GM21576 (cell line): ENCODE measurements at regions not wholly inside any gene's neighbourhood (a gene's known extent, or its start where the extent isn't known, plus 50 kb on each side); places are given as distances from the start of the nearest gene placed in this dataset.
"Not testable (repeated sequence)": the region's sequence is repeated elsewhere in the genome, so short reads cannot be mapped to it uniquely, and the experiment has no call there.

ENCODE experiments used
- ATAC-seq: cut with Tn5 transposase; IDR thresholded peaks from one replicate; pipeline ENCODE4 v1.9.1; 2021; ENCODE audit warnings: mild to moderate bottlenecking, moderate library complexity; ENCODE audit not compliant: unreplicated experiment

DNA sequence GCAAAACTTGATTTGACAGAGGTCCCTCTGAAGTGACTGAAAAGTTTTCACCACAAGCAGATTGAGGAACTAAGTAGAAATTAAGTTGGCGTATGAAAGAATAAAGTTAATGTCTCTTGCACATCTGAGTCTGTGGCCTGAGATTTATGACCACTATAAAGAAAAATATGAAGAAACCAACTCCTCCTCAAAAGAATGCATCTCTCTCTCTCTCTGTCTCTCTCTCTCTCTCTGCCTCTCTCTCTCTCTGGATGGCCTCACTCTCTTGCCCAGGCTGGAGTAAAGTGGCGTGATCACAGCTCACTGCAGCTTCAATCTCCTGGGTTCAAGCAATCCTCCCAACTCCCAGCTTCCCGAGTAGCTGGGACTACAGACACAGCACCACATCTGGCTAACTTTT, 55.2 kb downstream of the RPL22L1 start:
- ATAC-seq: no peak

DNA sequence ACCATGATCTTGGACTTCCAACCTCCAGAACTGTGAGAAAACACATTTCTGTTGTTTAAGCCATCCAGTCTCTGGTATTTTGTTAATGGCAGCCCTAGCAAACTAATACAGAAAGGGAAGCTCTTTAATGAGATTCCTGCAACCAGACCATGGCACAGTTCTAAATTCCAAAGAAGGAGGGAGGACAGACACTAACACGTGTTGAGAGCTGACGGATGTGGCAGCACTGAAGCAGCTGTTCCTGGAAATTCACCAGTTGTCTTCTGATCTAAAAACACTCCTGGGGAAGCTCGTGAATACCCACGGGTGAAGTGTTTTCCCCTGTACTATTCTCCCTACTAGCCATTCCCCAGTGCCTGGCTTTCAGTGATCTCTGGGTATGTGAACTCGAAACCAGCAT, 56.7 kb downstream of the RPL22L1 start:
- ATAC-seq: no peak

DNA sequence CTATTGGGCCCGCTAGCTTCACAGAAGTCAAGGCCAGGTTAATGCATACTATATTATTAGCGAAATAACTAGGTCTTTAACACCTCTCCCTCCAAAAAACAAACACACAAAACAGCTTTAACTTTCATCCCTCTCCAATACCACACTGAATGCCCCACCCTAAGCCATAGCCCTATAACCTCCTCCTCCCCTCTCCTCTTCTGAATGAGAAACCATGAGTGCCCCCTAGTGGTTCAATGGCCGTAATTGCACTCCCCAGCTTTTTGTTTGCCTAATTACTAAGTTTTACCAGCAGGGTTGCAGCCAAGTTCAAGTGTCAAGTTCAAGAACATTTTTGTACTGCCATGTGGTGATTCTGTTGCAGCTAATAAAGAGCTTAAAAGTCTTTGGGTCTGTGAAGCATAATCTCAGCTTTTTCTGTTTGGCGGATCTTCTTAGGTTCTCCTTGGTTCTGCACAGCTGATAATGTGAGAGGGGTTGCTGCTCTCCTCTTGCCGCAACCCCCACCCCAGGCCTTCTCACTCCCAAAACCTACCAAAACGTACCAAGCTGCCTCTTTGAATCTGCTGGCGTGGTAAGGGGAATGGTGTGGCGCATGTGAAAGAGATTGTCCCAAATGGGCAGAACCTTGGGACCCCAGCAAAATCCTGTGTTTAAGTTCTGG, 57.9 kb downstream of the RPL22L1 start:
- peak; percentile 76 for ATAC-seq

DNA sequence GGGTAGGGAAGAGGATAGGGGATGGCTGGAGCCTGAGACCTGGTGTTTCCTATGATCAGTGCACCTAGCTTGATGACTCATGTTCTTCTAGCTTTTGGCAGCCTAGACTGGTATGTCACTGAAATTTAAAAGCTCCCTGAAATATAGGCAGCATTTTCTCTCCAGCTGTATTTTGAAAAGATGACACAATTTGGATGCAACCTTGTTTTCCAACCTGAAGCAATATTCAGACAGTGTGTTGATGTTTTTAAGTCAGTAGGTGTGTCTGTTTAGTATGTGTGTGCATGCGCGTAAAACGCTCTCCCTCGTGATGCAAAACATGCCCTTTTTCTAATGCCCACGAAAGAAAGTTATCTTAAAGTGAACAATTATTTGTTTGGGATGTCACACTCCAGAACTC, 58.5 kb downstream of the RPL22L1 start:
- ATAC-seq: no peak

DNA sequence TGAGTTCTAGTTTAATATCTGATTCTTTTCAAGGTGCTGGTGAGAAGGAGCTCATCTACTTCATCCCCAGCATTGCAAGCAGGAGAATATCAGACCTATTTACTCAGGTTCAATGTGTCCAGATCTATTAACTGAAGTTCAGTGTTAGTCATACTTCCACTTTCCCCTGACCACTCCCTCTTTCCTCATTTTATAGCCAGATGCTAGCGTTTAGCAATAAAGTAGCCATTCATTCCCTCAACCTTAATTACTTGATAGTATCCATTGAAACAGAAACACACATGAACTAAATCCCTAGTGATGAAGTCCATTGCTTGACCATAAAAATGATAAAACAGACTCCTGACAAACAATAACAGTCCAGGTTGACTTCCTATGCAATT, 60.0 kb downstream of the RPL22L1 start:
- no peak for ATAC-seq

DNA sequence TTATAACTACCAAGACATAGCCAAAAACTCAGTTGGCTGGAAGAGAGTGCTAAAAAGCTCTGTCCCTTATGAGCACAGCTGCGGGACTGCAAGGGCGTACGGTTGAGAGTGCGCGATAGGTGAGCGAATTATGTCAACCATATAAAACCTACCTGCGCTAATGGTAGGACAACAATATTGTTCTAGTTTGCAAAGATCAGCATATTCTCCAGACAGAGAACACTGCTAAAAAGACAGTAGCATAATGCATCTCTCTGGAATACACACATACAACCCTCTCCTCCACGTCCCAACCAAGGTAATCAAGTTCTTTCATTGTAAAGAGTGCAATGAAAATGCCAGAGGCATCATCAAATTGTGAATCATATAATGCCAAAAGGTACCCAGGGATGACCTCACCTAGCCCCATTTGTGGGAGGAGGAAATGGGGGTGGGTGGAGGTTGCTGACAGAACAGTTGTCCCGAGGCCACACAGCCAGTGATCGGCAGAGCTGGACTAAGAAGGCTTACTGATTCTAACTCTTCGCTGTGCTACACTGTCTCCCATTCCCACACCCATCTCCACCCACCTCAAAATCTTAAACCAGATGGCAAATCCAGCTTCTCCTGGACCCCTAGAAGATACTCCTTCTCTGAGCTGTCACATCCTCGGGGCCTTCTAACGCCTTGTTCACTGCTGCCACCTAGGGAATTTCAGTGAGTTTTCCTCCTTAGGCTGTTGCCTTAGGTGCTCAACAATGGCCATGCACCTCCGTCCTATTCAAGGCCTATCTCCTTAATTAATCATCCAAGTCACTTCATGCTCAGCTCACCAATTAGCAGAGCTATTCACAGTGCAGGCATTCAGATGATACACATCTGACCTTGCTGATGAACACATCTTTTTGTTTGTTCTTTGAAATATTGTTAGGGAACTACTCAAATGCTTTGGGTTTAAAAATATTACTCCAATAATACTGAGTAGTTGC, 60.7 kb downstream of the RPL22L1 start:
- no peak for ATAC-seq

DNA sequence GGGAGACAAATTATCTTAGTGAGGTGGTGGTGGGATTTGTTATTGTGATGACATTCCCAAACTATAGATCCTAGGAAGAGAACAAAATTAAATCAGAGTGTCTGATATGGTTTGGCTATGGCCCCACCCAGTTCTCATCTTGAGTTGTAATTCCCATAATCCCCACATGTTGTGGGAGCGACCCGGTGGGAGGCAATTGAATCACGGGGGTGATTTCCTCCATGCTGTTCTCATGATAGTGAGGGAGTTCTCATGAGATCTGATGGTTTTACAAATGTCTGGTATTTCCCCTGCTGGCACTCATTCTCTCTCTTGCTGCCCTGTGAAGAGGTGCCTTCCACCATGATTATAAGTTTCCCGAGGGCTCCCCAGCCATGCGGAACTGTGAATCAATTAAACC, 62.0 kb downstream of the RPL22L1 start:
- ATAC-seq: no peak

DNA sequence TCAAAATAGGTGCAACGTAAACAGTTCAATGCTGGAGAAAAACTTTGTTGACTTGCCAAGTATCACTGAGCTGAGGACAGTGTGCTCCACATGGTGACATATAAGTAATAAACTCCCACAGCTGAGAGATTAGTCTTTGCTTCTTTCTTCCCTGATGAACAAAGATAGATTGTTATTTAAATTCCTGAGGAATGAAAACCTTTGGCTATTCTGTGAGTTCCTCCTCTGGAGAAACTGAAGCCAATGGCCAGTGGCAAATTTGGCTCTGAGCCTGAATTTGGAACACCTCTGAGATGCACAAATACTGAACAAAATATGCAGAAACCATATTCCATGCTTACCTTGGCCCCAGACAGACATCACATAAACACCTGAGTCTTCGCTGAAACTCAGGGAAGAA, 63.3 kb downstream of the RPL22L1 start:
- ATAC-seq: no peak

DNA sequence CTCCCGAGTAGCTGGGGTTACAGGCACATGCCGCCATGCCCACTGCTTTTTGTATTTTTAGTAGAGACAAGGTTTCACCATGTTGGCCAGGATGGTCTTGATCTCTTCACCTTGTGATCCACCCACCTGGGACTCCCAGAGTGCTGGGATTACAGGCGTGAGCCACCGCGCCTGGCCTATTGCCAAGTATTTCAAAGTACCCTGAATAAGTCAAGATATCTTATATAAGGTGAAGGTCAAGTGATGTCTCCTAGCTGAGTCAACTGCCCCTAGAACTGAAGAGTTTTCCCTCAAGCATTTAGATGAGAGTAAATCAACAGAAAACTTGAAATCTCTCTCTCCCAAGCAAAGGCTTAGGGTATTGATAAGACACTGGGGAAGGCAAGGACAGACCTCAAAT, 63.9 kb downstream of the RPL22L1 start:
- no peak for ATAC-seq

DNA sequence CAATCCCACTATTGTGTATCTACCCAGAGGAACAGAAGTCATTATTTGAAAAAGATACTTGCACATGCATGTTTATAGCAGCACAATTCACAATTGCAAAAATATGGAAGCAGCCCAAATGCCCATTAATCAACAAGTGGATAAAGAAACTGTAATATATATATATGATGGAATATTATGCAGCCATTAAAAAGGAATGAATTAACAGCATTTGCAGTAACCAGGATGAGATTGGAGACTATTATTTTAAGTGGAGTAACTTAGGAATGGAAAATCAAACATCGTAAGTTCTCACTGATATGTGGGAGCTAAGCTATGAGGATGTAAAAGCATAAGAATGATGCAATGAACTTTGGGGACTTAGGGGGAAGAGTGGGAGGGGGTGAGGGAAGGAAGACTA, 64.7 kb downstream of the RPL22L1 start:
- not testable (repeated sequence) for ATAC-seq

DNA sequence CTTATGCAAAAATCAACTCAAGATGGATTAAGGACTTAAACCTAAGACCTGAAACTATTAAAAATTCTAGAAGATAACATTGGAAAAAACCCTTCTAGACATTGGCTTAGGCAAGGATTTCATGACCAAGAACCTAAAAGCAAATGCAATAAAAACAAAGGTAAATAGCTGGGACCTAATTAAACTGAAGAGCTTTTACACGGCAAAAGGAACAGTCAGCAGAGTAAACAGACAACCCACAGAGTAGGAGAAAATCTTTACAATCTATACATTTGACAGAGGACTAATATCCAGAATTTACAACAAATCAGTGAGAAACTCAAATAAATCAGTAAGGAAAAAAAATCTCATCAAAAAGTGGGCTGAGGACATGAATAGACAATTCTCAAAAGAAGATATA, 65.4 kb downstream of the RPL22L1 start:
- ATAC-seq: not testable (repeated sequence)

DNA sequence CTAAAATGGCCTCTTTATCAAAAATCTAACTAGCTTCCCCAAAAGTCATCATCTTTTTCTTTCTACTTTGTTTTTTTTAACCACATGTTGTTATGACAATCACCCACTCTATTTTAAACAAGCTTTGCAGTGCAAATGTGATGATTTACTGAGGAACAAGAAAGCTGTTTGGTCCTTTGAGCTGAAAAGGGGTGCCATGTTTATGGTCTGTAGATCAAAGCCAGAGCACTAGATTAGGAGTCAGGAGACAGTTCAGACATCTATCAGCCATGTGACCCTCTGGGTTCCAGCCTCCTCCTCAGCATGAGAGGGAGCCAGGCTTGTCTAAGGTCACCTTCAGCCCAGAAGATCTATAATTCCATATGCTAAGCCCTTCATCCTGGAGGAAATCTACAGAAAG, 65.9 kb downstream of the RPL22L1 start:
- no peak for ATAC-seq

DNA sequence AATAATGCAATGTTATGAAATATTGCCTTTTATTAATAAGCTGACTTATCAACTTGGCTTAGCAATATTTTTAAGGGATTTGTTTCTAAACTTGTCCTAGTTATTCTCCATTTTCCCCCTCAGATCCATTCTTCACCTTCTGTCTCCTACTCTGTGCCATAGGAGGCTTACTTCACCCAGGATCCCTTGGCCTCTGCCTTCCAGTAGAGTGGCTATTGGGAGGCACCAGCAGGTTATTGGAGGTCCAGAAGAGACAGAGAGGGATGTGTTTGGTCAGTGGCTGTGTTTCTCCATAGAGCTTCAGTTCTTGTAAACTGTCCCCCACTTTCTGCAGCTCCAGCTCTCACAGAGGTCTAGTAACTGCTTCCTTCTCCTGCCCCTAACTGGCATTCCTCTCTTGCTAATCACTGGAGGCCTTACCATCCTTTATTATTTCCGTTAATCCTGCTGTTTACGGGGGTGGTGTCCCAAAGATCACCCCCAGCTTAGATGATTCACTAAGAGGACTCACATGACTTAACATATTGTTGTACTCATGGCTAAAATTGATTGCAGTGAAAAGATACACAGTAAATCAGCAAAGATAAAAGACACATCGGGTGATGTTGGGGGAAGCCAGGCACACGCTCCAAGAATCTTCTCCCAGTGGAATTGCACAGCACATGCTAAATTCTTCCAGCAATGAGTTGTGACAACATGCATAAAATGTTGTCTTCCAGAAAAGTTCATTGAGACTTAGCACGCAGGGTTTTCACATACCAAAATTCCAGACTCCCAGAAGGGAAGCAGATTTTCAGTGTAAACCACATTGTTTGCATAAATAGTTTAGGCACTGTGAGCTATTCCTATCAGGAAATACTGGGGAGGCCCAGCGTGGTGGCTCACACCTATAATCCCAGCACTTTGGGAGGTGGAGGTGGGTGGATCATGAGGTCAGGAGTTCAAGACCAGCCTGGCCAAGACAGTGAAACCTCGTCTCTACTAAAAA, 67.5 kb downstream of the RPL22L1 start:
- ATAC-seq: no peak

DNA sequence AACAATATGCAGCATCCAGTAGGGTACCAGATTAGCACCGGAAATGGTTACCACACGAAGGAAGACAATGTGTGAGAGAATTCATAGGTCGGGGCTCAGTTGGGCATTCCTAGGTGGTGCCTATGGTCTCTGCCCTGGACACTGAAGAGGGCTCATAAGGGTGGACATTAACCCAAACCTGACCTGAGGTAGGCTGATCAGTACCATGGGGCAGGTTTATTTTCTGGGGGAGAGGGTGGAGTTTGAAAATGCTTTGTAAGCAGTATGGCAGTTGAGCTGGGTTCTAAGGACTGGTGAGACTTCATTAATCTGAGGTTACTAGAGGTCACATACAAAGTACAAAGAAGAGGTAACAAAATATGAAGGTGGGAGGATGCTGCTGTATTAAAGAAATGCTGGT, 68.4 kb downstream of the RPL22L1 start:
- no peak for ATAC-seq

DNA sequence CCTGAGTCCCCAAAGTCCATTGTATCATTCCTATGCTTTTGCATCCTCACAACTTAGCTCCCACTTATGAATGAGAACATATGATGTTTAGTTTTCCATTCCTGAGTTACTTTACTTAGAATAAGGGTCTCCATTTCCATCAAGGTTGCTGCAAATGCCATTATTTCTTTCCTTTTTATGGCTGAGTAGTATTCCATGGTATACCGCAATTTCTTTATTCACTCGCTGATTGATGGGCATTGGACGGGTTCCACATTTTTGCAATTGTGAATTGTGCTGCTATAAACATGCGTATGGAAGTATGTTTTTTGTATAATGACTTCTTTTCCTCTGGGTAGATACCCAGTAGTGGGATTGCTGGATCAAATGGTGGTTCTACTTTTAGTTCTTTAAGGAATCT, 69.7 kb downstream of the RPL22L1 start:
- not testable (repeated sequence) for ATAC-seq

DNA sequence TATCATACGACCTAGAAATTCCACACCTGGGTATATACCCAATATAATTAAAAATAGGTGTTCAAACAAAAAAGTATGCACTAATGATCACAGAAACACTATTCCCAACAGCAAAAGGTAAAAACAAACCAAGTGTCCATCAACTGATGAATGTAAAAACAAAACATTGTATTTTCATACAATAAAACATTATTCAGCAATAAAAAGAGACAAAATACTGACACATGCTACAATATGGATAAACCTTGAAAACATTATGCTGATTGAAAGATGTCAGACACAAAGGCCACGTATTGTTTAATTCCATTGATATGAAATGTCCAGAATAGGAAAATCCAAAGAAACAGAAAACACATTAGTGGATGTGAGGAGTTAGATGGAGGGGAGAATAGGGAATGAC, 71.0 kb downstream of the RPL22L1 start:
- no peak for ATAC-seq

DNA sequence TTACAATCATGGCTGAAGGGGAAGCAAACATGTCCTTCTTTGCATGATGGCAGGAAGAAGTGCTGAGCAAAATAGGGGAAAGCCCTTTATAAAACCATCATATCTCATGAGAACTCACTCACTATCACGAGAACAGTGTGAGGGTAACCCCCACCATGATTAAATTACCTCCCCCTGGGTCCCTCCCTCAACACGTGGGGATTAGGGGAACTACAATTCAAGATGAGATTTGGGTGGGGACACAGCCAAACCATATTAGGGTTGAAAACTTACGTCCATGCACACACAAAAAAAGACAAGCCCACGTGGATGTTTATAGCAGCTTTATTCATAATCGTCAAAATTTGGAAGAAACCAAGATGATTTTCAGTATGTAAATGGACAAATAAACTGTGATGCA, 72.3 kb downstream of the RPL22L1 start:
- no peak for ATAC-seq

DNA sequence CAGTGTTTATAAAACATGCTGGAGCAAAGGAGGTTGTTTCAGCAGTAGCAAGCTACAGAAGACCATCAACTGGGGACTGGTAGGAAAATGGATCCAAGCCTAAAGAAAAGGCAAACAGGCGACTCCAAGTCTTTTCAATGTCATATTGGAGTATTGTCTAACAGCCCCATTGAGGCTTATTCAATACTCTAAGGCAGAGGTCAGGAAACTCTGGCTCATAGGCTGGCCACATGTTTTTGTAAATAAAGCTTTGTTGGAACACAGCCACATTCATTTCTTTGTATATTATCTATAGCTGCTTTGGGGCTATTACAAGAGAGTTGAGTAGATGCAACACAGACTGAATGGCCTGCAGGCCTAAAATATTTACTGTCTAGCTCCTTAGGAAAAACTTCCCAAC, 77.5 kb downstream of the RPL22L1 start:
- no peak for ATAC-seq

DNA sequence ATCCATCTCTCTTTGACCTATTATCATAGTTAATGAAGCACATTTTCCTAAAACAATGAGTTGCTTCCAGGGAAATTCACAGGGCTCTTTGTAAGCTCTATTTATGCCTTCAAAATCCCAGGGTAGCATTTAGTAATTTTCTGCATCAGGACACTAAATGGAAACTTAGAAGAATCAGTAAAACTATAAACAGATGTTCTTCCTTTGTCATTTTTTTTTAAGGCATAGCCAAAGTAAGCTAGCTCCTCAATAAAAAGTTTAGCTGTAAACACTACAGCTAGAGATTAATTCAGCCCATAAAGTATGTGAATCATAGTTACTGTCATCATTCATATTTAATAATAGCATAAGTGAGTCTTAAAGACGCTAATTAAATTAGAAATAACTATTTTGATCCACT, 79.3 kb downstream of the RPL22L1 start:
- no peak for ATAC-seq

DNA sequence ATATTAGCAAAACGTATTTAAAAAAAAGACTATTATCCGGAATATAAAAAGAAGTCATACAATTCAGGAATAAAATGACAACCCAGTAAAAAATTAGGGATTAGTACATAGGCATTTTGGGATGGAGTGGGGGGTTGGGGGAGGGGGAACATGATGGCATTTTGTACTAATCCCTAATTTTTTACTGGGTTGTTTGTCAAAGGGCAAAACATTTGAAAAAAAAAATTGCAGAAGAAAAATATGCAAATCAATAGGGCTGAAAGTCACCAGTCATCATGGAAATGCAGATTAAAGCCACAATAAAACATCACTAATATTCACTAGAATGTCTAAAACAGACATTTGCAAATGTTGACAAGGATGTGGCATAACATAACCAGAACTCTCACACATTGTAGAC, 82.5 kb downstream of the RPL22L1 start:
- ATAC-seq: no peak

DNA sequence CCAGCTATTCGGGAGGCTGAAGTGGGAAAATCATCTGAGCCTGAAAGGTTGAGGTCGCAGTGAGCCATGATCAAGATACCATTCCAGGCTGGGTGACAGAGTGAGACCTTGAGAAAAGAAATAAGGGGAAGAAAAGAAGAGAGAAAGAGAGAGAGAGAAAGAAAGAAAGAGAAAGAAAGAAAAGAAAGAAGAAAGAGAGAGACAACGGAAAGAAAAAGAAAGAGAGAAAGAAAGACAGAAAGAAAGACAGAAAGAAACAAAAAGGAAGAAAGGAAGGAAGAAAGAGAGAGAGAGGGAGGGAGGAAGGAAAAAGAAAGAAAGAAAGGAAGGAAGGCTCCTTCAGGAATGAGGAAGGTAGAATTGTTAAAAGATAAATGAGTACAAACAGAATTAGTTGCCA, 84.5 kb downstream of the RPL22L1 start:
- ATAC-seq: no peak
